Hematopoietic multipotent progenitor cell treated with erythropoietin and hydrocortisone succinate and interleukin-3 and kit ligand, for 6 days (in vitro differentiated cells): ENCODE measurements at regions not wholly inside any gene's neighbourhood (a gene's known extent, or its start where the extent isn't known, plus 50 kb on each side); places are given as distances from the start of the nearest gene placed in this dataset.

Experiments used
- DNase-seq: peaks from one replicate; pipeline ENCODE4 v3.0.0-alpha.2; 2015

DNA sequence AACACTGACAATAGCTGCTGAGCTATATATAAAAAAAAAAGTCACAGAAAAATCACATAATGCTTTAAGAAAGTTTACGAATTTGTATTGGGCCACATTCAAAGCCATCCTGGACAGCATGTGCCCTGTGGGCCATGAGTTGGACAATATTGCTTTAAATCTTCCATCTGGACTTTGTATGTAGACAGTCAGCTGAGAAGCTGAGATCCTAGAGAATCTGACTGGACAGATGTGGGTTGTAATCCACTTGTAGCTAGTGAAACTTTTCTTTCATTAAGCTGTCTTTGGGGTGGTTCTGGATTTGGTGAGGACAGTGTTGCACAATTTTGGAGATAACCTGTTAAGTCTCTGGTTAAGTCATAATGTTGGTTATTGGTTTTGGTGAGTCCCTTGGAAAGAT, 824.5 kb downstream of the CCSER2 start:
- DNase-seq = no peak

DNA sequence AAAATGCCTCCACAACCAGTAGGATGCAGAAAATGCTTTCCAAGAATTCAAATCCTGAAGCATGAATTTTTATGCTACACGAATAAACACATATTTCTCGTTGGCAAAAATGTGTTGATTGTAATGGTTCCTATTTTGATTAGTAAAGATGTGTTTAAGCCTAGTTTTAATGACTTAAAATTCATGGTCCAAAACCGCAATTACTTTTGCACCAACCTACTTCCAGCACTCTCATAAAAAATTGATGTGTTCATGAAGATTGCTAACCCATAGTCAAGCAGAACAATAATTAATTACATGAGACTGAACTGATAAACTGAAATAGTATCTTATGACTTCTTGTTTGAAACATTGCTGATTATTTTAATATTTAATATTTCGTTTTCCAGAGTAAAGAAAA, 828.8 kb downstream of the CCSER2 start:
- no peak for DNase-seq

DNA sequence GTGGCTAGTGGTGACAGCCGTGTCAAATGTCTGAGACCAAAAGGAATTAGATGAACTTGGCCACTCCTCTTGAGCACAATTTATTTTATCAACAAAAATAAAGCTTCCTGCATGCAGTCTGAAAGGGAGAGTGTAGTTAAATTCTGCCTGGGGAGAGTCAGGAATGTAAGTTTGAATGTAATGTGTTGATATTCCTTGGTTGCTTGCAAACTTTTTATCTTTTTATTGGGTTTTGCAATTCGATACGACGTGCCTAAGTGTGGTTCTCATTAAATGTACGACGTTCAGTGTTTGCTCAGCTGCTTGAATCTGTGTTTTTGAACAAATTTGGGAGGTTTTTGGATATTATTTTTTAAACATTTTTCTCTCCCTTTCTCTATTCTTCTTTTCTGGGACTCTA, 839.9 kb downstream of the CCSER2 start:
- DNase-seq = no peak

DNA sequence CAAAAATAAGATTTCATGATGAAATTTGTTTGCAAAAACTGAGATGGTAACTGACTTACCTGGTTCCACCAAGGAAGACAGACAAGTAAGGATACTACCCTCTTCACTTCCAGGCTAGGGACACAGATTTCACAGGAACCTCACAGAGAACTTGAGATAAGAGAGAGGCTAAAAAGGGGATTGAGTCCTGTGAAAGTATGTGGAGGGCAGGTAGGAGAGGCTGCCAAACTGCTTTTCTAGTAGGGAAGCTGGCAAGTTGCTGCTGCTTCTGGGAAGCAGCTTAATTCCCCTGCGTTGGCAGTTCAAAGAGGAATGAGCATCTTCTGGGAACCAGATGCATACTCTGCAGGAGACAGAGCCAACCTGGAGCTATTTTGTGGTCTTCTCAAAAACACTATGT, 841.6 kb downstream of the CCSER2 start:
- DNase-seq = no peak

DNA sequence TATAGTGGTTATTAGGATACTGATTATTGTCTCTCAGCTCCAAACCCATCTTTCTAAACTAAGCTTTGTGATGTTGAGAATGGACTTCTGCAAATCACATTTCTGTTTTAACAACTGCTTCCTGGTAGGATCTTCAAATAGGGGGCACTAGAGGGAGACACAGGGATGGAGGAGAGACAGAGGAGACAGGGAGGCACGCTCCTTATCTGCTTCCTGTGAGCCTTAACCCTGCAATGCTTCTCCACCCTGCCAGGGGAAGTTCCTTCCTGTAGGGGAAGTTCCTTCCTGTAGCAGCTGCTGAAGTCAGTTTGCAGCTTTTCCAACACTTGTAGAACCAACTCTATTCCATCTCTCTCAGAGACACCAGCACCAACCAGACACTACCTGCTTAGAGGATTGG, 847.2 kb downstream of the CCSER2 start:
- no peak for DNase-seq

DNA sequence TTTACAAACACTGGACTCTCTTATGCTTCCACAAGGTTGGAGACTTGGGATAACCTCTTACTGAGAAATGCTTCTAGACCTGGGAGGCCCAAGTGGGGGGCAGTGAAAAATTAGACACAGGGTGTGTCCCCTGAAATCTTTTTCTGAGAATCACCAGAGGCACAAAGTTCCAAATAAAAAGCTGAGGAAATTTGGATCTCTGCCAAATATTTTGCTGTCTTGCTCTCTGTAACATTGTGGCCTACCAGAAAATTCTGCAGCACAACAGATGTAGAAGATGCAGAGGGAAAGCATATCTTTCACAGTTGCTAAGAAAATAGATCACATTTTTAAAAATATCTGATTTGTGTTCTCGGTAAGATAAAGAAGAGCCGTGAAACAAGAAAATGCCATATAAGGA, 849.4 kb downstream of the CCSER2 start:
- DNase-seq = no peak

DNA sequence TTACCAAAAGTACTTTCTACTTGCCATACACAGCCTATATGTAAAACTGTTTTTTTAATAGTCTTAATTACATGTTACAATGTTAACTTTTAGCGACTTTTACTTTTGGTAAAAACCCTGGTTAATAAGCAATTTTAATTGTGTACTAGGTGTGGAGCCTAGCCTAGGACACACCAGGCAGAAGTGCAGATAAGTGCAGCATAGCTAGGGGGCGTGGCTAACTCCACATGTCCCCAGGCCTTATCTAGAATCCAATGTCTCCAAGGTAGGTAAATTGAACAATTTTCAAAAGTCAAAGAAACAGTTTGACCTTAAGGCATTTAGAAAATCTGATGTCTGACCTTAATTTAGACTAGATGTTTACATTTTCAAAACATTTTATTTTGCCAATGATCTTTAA, 858.7 kb downstream of the CCSER2 start:
- DNase-seq = peak; percentile 1

DNA sequence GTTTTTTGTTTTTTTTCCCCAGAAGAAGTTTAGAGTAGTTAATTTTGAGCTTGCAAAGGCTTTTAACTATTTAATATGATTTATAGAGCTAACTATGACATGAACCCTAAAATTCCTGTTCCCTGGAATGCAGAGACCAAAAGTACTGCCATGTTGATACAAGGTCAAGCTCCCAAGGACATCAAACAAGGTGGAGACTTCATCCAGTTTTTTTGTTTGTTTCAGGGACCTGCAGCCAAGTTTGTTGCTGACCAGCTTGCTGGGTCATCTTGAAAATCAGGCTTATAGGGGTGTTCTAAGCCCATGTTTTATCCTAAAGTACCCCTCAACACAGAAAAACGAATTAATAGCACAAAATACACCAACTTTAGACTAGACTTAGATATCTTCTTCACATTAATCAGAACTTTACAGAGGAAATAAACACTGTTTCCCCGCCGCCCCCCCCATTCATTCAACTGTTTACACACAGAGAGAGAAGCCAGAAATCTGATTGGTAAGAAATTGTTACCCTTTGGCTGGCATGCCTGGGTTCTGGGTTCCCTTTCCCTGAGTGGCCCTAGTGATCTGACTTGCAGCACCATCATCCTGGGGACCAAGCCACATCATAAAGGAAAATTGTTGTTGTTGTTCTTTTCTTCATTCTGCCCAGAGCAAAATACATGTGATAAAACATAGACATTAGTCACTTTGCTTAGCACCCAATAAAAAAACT, 860.5 kb downstream of the CCSER2 start:
- no peak for DNase-seq

DNA sequence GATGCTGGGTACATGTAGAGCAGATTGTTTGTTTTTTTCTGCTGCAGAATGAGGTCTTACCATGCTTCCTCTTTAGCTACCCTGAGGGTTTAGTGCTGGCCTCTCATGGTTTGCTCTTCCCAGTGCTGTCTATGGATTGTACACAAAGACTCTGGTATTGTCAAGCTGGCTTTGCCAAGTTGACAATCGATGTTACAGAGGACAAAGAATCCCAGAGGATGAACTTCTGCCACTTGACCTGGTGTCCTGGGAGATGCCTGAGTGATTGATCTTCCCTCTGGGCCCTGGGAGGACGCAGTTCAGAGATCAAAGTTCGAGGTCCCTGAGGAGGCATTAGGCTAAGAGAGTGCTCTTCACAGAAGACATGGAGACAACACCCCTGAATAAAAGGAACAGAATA, 865.4 kb downstream of the CCSER2 start:
- DNase-seq = no peak

DNA sequence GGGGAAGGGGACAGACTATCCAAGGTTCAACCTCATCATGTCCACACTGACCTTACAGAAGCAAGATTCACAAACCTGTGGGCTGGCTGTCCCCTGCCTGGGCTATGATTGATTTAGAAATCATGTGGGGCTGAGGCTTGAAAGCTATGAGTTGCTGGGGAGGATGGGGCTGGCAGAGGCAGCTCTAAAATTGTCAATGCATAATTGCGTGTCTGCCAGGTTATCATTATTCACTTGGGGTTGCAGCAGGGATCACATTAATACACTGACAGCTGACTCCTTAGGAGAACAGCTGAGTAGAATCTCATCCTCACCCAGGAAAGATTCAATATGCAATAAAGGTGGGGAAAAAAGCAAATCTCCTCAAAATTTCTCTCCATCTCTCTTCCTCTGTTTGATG, 866.3 kb downstream of the CCSER2 start:
- DNase-seq = no peak

DNA sequence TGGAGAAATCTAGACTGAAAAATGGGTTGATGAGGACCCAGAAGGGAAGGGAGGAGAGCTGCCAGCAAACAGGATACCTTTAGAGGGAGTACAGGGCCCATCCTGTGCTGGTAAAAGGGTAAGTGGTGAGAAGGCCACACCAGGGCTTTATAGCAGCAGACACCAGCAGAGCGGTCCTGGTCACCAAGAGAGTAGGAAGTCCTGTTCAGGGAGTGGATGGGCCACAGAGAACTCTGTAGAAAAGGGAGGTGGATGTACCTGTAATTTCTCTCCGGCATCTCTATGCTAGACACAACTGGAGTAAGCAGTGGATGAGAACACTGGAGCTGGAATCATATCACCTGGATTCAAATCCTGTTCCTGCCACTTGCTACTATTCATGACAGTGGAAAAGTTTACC, 867.2 kb downstream of the CCSER2 start:
- DNase-seq = no peak

DNA sequence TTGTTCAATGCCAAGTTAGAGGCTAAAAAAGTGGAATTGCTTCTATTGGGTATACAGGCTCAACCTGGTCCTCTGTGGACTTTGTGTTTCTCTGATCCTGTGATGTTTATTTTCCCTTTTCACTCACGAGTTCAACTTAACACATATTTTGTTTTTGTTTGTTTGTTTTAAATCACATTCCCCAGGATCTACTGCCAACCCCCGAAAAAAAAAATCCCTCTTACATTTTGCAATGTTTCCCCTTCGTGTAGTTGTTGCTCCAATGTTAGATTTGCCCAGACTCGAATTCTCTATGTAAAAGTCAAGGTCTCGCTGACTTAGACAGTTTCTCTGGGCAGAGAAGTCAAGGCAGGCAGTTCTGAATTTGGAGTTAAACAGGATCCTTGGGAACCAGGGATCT, 876.4 kb downstream of the CCSER2 start:
- no peak for DNase-seq

DNA sequence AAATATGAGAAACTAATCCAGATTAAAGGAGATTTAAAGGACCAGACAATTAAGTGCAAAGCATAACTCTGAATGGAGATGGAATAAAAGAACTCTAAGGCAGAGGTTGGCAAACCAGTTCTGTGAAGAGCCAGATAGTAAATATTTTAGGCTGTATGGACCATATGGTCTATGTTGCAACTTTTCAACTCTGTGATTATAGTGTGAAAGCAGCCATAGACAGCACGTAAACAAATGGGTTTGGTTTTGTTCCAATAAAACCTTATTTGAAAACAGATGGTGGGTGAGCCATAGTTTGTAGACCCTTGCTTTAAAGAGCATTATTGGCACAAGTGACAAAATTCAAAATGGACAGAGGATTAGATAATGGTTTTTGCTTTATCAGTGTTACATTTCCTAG, 884.1 kb downstream of the CCSER2 start:
- DNase-seq = no peak

DNA sequence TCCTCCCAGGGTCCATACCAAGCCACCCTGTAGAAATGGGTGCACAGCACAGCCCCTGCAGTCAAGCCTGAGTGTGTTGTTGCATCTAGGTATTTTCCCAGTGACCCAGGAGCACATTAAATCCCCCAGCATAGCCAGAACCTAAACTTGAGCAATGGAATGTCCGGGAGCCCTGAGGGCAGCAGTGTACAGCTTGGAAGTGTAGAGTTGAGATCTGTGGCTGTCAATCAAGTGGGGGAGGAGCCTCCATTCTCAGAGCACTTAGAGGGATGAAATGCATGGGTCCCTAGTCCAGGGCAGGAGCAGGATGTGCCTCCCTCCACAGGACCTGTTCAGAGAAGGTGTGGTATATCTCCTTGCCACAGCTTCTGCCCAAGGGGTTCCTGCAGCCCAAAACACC, 885.1 kb downstream of the CCSER2 start:
- no peak for DNase-seq

DNA sequence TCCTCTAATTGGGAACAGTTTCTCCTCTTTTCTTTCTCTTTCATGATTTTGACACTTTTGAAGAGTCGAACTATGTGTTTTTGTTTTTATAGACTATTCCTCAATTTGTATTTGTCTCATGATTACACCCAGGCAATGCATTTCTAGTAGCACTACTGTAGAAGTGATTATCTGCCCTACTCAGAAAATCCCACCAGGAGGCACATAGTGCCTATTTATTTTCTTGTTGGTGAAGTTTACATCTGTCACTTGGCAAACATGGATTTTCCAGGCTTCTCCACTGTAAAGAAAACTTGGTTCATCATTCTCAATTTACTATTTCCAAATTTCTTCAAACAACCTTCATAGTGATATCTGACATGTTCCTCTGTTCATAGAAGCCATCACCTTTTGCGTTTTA, 893.9 kb downstream of the CCSER2 start:
- DNase-seq = no peak

DNA sequence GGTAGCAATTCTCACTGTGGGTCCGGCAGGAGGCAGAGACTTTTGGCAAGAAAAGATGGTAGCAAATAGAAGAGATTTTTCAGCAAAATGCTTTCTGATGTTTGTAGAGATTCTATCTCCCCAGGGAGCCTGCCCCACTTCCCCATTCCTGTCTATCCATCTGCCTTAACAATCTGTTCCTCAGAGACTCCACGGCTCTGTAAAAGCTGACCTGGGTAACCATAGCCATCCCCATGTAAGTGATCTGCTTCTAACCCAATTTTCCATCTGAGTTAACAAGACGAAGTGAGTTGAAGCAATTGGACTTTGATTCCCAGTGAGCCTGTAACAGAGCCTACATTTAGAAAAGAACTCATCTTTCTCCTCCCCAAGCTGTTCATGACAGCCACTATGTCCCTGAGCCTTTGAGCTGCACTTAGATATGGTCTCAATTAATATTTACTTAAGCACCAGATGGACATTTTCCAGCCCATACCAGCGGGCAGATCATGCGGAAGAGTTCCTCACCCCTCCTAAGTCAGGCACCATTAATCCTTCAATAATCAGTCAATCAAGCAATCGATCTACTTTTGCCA, 896.1 kb downstream of the CCSER2 start:
- no peak for DNase-seq

DNA sequence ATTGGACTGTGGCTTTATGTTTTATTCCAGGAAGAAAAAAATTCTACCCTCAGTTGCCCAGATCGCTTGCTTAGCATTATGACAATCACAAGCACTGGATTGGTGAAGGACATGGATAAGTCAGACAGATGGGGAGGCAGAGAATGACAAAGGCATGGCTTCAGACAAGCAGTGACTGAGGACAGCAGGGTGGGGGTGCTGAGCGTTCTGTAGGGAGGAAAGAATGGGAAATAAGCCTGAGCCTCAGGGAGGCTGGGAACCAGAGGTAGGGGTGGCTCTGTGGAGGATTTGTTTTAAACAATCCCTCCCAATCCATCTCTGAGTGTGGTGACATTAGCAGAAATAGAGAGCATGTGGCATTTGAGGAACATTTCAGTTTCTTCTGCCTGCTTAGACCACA, 896.9 kb downstream of the CCSER2 start:
- DNase-seq = no peak

DNA sequence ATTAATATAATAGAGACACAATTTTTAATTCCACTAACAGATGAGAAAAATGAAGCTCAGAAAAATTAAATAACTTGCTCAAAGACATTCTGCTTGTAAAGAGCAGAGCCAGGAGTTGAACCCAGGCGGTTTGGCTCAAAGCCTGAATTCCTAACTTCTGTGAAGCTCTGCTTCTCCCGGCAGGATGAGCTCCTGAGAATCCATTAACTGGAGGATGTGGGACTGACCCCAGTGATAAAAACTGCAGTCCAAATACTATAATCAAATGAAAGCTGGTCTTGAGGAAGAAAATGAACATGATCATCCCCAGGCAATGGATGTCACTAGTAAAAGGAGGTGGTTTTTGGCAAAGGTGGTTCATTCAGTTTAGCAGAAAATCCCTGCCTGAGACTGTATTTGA, 898.2 kb downstream of the CCSER2 start:
- no peak for DNase-seq

DNA sequence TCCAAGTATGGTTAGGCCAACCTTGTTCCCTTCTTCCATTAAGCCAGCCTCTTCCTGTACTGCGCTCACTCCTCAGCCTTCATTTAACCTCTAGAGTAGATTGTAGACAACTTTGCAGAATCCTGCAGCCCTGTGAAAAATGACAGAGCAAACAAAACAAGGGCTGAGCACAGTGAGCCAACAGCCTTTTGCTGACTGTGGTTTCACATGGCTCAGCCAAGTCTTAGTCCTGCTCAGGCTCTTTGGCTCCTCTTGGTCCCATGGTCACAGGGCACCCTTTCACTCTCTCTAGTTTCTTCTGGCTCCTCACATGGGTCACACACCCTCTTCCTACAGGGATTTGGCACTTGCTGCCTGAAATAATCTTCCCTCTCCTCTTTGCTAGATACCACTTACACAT, 900.3 kb downstream of the CCSER2 start:
- DNase-seq = no peak

DNA sequence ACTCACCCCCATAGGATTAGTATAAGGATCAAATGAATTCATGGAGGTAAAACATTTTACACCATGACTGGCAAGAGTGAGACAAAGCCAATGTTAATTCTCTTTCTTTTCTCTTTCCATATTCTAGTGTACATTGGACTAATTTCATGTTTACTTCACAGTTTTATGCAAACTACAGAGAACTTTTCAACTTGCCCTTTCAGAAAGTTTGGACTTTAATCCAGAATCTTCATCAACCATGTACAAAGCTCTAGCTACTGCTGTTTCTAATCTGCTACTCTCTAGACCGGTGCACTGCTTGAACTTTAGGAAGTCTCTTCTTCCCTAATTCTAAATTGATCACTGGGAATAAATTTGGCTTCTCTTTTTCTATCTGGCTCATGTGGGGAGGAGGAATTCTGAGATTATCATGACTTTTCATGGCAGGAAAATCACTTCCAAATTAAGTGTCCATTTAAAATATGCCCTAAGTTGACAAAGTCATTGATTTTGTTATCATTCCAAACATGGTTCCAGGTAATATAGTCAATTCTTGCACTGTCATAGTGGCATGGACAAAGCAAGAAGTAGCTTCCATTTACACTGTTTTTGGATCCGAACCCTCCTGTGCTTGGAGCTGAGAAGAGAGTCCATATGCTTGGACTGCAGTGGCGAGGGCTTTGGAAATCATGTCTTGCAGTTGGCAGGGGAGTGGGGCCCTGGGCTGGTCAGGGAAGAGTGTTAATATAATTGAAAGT, 903.3 kb downstream of the CCSER2 start:
- DNase-seq = no peak

DNA sequence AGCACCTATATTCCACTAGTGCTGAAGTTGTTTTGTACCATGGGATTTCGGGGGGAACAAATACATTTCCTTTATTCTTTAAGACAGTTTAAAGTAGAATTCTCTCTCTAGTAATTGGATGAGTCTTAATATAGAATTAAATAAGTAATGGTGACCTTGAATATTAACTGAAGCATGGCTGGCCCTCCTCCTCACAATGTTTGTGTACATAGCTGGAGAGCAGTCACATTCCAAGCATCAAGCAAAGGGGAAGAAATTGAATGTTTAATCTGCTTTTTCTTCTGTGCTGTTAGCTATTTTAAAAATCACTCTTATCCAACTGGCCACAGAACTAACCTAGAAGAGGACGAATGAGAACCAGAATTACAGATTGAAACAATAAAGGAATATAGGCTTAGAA, 906.9 kb downstream of the CCSER2 start:
- no peak for DNase-seq

DNA sequence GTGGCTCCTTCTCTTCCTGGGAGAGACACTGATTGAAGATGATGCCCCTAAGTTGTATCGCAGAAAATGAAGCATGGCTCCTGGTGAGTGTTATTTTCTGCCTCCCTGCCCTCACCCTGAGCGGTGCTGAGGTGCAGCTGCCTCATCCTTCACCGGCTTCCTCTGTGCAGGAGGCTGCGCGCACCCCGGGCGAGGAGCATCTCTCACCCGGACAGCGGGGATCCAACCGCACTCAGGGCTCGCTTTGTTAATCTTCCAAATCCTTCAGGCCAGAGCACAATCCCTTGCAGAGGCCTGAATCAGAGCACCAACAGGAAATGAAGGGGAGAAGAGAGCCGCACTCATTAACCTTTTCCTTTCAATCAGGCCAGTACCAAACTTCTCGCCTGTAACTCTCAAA, 910.3 kb downstream of the CCSER2 start:
- no peak for DNase-seq

DNA sequence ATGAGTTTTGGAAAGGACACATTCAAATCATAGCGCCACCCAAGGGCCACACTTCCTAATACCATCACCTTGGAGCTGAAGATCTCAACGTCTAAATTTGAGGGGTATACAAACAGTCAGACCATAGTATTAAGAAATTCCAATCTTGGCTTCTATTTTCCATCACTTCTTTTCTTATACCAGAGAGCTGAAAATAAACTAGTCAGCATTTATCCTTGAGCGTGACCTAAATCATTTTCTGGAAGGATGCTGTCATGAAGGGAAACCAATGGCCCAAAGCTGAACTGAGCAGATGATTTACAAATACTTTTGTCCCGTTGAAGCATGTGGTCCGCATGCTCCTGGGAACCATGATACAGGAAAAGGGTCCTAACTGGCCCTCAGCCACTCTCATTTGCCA, 921.9 kb downstream of the CCSER2 start:
- no peak for DNase-seq

DNA sequence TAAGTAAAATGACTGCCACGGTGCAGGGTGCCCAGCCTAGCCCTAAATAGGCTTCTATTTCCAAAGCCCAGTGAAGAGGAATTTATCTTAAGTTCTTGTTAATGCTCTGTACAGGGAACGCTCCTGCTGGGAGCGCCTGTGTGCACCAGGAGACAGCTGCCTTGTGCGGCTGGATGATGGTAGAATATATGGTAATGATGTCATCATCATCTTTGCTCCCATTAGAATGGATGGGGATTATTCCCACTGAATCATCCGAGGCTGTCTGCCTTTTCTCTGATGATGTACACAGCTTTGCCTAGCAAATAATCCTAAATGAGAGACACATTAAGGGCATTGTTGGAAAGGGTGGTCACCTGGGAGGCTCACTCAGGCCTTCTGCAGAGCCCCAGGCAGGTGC, 928.1 kb downstream of the CCSER2 start:
- no peak for DNase-seq

DNA sequence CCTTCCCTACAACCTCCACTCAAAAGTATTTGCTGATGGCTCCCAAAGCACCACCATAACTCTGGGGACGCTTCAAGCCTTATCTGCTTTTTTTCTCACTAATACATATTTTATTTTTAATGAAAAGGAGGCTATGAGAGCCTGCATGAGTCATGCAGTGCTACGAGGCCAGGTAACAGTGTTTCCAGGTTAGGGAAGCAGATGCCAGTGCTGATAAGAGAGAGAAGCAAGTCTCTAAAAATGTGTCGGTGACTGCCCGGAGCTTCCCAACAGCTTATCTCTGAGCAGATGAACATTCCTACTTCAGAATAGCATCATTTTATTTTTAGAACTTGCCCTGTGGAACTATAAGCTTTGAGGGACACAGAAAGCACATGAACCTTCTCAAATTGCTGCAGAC, 931.5 kb downstream of the CCSER2 start:
- no peak for DNase-seq
